WTC11 (cell line): ENCODE measurements at regions not wholly inside any gene's neighbourhood (a gene's known extent, or its start where the extent isn't known, plus 50 kb on each side); places are given as distances from the start of the nearest gene placed in this dataset.

Experiments used
- ATAC-seq: fragments of 200-7000 bp; cut with Tn5 transposase; 2 replicates; pipeline ENCODE4 v1.10.0; 2021; ENCODE audit warnings: mild to moderate bottlenecking, moderate library complexity
- CTCF ChIA-PET: fragments of 300-600 bp; sonication (Branson Sonifier 250); formaldehyde crosslinking; loops from one replicate; lab custom pipeline; 2021; ENCODE audit warnings: antibody characterized with exemption; lab: Charles Lee
- POLR2A ChIA-PET: fragments of 350-600 bp; sonication (Branson Sonifier 250); formaldehyde crosslinking; loops from one replicate; lab custom pipeline; 2021; ENCODE audit warnings: antibody characterized with exemption; lab: Charles Lee
- DNase-seq: peaks from one replicate; pipeline ENCODE4 v3.0.0; 2021; ENCODE audit warnings: low spot score
- H3K27ac Mint-ChIP-seq: 2 replicates; pipeline ENCODE4 v1.8.0; 2021; ENCODE audit warnings: mixed read lengths
- H3K27me3 Mint-ChIP-seq: 2 replicates; pipeline ENCODE4 v1.8.0; 2021; ENCODE audit warnings: low read depth, mild to moderate bottlenecking, moderate library complexity, mixed read lengths
- H3K36me3 Mint-ChIP-seq: 2 replicates; pipeline ENCODE4 v1.8.0; 2021; ENCODE audit warnings: mixed read lengths
- H3K4me1 Mint-ChIP-seq: 2 replicates; pipeline ENCODE4 v1.8.0; 2022; ENCODE audit warnings: mixed read lengths
- H3K4me3 Mint-ChIP-seq: 2 replicates; pipeline ENCODE4 v1.8.0; 2021; ENCODE audit warnings: mild to moderate bottlenecking, moderate library complexity, mixed read lengths
- H3K9me3 Mint-ChIP-seq: 2 replicates; pipeline ENCODE4 v1.8.0; 2021; ENCODE audit warnings: mixed read lengths
- AFF4 ChIP-seq: sonication (generic); formaldehyde crosslinking; IDR thresholded peaks from 2 replicates; pipeline ENCODE4 v1.8.1; 2023; ENCODE audit warnings: mild to moderate bottlenecking, missing genetic modification reagents, borderline replicate concordance
- CBFB ChIP-seq: sonication (generic); formaldehyde crosslinking; IDR thresholded peaks from 2 replicates; pipeline ENCODE4 v1.8.1; 2022; ENCODE audit warnings: mild to moderate bottlenecking, low read depth, missing genetic modification reagents
- CTCF ChIP-seq: fragments of 200-600 bp; IDR thresholded peaks from 2 replicates; pipeline ENCODE4 v1.8.0; 2022; ENCODE audit warnings: antibody characterized with exemption
- ETV6 ChIP-seq: sonication (generic); formaldehyde crosslinking; IDR thresholded peaks from 2 replicates; pipeline ENCODE4 v1.8.1; 2022; ENCODE audit warnings: mild to moderate bottlenecking, missing genetic modification reagents
- FOXJ3 ChIP-seq: sonication (generic); formaldehyde crosslinking; IDR thresholded peaks from 2 replicates; pipeline ENCODE4 v1.9.0; 2021; ENCODE audit warnings: missing genetic modification reagents, mild to moderate bottlenecking, borderline replicate concordance
- HMGA2 ChIP-seq: fragments of 250-450 bp; sonication (Bioruptor Pico); IDR thresholded peaks from 2 replicates; pipeline ENCODE4 v1.4.0; 2021; ENCODE audit warnings: mild to moderate bottlenecking, moderate library complexity
- JAZF1 ChIP-seq: fragments of 250-450 bp; sonication (Bioruptor Pico); IDR thresholded peaks from 2 replicates; pipeline ENCODE4 v1.9.0; 2021; ENCODE audit warnings: moderate library complexity, mild to moderate bottlenecking, inconsistent platforms
- MAX ChIP-seq: sonication (generic); formaldehyde crosslinking; IDR thresholded peaks from 2 replicates; pipeline ENCODE4 v1.8.0; 2022; ENCODE audit warnings: mild to moderate bottlenecking, missing genetic modification reagents
- MLX ChIP-seq: sonication (generic); formaldehyde crosslinking; IDR thresholded peaks from 2 replicates; pipeline ENCODE4 v1.8.1; 2023; ENCODE audit warnings: mild to moderate bottlenecking, missing genetic modification reagents, moderate library complexity
- NFYB ChIP-seq: sonication (generic); formaldehyde crosslinking; conservative IDR thresholded peaks from 2 replicates; pipeline ENCODE4 v1.8.0; 2022; ENCODE audit warnings: low read depth, missing genetic modification reagents
- OVOL2 ChIP-seq: fragments of 250-450 bp; sonication (Bioruptor Pico); IDR thresholded peaks from 2 replicates; pipeline ENCODE4 v1.9.0; 2021; ENCODE audit warnings: mild to moderate bottlenecking, borderline replicate concordance
- PRDM15 ChIP-seq: sonication (generic); formaldehyde crosslinking; IDR thresholded peaks from 2 replicates; pipeline ENCODE4 v1.8.0; 2022; ENCODE audit warnings: missing genetic modification reagents
- SMAD4 ChIP-seq: sonication (generic); formaldehyde crosslinking; IDR thresholded peaks from 2 replicates; pipeline ENCODE4 v1.8.0; 2022; ENCODE audit warnings: mild to moderate bottlenecking, missing genetic modification reagents
- ZBTB21 ChIP-seq: sonication (generic); formaldehyde crosslinking; IDR thresholded peaks from 2 replicates; pipeline ENCODE4 v1.8.1; 2023; ENCODE audit warnings: mild to moderate bottlenecking, missing genetic modification reagents, borderline replicate concordance
- ZNF121 ChIP-seq: sonication (generic); formaldehyde crosslinking; IDR thresholded peaks from 2 replicates; pipeline ENCODE4 v1.8.0; 2023; ENCODE audit warnings: missing genetic modification reagents
- ZNF138 ChIP-seq: sonication (generic); formaldehyde crosslinking; conservative IDR thresholded peaks from 2 replicates; pipeline ENCODE4 v1.8.1; 2022; ENCODE audit warnings: mild to moderate bottlenecking, moderate library complexity, missing genetic modification reagents
- ZNF232 ChIP-seq: sonication (generic); formaldehyde crosslinking; IDR thresholded peaks from 2 replicates; pipeline ENCODE4 v1.8.0; 2022; ENCODE audit warnings: mild to moderate bottlenecking, missing genetic modification reagents
- ZNF416 ChIP-seq: fragments of 250-450 bp; sonication (Bioruptor Pico); IDR thresholded peaks from 2 replicates; pipeline ENCODE4 v1.9.0; 2021; ENCODE audit warnings: mild to moderate bottlenecking, inconsistent platforms

- no peak for TF ChIP-seq AFF4 (CRISPR knock-in tag)
- TF ChIP-seq SMAD4: no peak
- no peak for TF ChIP-seq MAX (CRISPR knock-in tag)
- no peak for TF ChIP-seq HMGA2
- TF ChIP-seq ZNF416 (CRISPR knock-in tag): no peak
- TF ChIP-seq PRDM15 (CRISPR knock-in tag): no peak
- no peak for TF ChIP-seq ETV6 (CRISPR knock-in tag)
- TF ChIP-seq CTCF: no peak
- no peak for TF ChIP-seq ZNF138 (CRISPR knock-in tag)
- TF ChIP-seq OVOL2: no peak
- TF ChIP-seq ZBTB21: no peak
- TF ChIP-seq ZNF232: no peak
- TF ChIP-seq, all 79 proteins: peak for 0
Observed at GRCh38 chr2:120432293-120432975, 86.5 kb downstream of the INHBB start (continued).

GRCh38 chr2:120432976-120433815 lies 87.3 kb downstream of the INHBB start:
- H3K27me3 Mint-ChIP-seq: peaks cover 49% of the 10 kb centered on the region
- no peak overlapping the region for H3K4me3 Mint-ChIP-seq
- DNase-seq: no peak

More at GRCh38 chr2:120432976-120433815, 87.3 kb downstream of the INHBB start:
- TF ChIP-seq FOXJ3 (no peak), MLX (no peak), ZNF121 (CRISPR knock-in tag) (no peak), MAX (CRISPR knock-in tag) (no peak), CBFB (CRISPR knock-in tag) (no peak), NFYB (no peak), JAZF1 (CRISPR knock-in tag) (no peak)
- Mint-ChIP-seq H3K9me3 (no peaks in the 10 kb centered on the region), H3K36me3 (no peaks in the 10 kb centered on the region), H3K4me1 (peaks cover 47% of the 10 kb centered on the region), H3K27ac (no peak overlapping the region)
- no peak for ATAC-seq
- ChIA-PET CTCF (interaction anchor here (1.4 to 2.0 kb wide), 2 partner anchors 33 to 90 kb away, joined by 3 to 5 read pairs; no protein-coding TSS in a partner anchor), POLR2A (no interaction called here)
